Neural cell (in vitro differentiated cells): ENCODE measurements at regions not wholly inside any gene's neighbourhood (a gene's known extent, or its start where the extent isn't known, plus 50 kb on each side); places are given as distances from the start of the nearest gene placed in this dataset.

Source experiments
- EZH2 ChIP-seq: fragments of 200-600, 300-800 bp; shearing (Covaris generic), sonication (generic); IDR thresholded peaks from 2 replicates; pipeline ENCODE4 v1.6.1; 2014; ENCODE audit warnings: antibody characterized with exemption, low read length, borderline replicate concordance, mild to moderate bottlenecking; ENCODE audit not compliant: insufficient read depth, poor library complexity, severe bottlenecking
- MXI1 ChIP-seq: fragments of 450-650 bp; conservative IDR thresholded peaks from 2 replicates; pipeline ENCODE4 v1.6.1; 2014; ENCODE audit warnings: antibody characterized with exemption, mild to moderate bottlenecking; ENCODE audit not compliant: poor library complexity, severe bottlenecking
- TF ChIP-seq, protein P1 (sequence below): fragments of 450-650 bp; IDR thresholded peaks from 2 replicates; pipeline ENCODE4 v1.5.1; 2014; ENCODE audit warnings: antibody characterized with exemption, mild to moderate bottlenecking, moderate library complexity; ENCODE audit not compliant: poor library complexity, severe bottlenecking
- TF ChIP-seq, protein P2 (sequence below): IDR thresholded peaks from 2 replicates; pipeline ENCODE4 v1.6.1; 2012; ENCODE audit warnings: borderline replicate concordance

DNA sequence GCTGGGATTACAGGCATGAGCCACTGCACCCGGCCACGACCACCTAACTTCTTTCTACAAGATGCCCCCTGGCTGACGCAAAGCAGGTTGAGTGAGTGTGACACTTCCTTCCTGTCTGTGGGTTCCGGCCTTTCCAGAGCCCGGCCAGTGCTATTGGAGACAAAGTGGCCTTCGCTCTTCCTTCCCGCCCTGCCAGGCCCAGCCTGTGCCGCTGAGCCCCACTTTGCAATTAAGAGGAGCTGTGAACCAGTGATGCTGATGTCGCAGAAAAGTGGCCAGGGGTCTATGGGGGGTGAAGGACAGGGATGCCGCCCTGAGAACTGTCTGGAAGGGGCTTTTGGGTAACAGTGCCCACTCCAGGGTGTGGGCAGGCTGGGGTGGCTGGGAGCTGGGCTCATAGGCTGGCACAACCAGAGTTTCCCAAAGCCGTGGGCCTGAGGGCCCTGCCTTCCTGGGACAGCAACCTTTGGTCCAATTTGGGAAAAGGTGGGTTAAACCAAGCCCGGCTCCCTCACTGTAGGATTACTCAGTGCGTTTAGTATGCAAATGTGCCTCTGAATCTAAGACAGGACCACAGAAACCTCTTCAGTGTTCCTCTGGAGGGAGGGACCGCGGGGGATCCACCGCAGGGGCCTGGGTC, 174.9 kb downstream of the SEC14L1 start:
- TF ChIP-seq, protein P1, sequence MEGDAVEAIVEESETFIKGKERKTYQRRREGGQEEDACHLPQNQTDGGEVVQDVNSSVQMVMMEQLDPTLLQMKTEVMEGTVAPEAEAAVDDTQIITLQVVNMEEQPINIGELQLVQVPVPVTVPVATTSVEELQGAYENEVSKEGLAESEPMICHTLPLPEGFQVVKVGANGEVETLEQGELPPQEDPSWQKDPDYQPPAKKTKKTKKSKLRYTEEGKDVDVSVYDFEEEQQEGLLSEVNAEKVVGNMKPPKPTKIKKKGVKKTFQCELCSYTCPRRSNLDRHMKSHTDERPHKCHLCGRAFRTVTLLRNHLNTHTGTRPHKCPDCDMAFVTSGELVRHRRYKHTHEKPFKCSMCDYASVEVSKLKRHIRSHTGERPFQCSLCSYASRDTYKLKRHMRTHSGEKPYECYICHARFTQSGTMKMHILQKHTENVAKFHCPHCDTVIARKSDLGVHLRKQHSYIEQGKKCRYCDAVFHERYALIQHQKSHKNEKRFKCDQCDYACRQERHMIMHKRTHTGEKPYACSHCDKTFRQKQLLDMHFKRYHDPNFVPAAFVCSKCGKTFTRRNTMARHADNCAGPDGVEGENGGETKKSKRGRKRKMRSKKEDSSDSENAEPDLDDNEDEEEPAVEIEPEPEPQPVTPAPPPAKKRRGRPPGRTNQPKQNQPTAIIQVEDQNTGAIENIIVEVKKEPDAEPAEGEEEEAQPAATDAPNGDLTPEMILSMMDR = no peak
- TF ChIP-seq EZH2 (no peak), MXI1 (no peak)
- TF ChIP-seq, protein P2, sequence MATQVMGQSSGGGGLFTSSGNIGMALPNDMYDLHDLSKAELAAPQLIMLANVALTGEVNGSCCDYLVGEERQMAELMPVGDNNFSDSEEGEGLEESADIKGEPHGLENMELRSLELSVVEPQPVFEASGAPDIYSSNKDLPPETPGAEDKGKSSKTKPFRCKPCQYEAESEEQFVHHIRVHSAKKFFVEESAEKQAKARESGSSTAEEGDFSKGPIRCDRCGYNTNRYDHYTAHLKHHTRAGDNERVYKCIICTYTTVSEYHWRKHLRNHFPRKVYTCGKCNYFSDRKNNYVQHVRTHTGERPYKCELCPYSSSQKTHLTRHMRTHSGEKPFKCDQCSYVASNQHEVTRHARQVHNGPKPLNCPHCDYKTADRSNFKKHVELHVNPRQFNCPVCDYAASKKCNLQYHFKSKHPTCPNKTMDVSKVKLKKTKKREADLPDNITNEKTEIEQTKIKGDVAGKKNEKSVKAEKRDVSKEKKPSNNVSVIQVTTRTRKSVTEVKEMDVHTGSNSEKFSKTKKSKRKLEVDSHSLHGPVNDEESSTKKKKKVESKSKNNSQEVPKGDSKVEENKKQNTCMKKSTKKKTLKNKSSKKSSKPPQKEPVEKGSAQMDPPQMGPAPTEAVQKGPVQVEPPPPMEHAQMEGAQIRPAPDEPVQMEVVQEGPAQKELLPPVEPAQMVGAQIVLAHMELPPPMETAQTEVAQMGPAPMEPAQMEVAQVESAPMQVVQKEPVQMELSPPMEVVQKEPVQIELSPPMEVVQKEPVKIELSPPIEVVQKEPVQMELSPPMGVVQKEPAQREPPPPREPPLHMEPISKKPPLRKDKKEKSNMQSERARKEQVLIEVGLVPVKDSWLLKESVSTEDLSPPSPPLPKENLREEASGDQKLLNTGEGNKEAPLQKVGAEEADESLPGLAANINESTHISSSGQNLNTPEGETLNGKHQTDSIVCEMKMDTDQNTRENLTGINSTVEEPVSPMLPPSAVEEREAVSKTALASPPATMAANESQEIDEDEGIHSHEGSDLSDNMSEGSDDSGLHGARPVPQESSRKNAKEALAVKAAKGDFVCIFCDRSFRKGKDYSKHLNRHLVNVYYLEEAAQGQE = no peak
